GM23338 (cell line): ENCODE measurements at regions not wholly inside any gene's neighbourhood (a gene's known extent, or its start where the extent isn't known, plus 50 kb on each side); places are given as distances from the start of the nearest gene placed in this dataset.

ENCODE experiments used
- EZH2 ChIP-seq: fragments of 200-600 bp; sonication (generic); IDR thresholded peaks from one replicate; pipeline ENCODE4 v1.8.0; 2017; ENCODE audit warnings: antibody characterized with exemption, mild to moderate bottlenecking, low read depth; ENCODE audit not compliant: unreplicated experiment
- EZH2phosphoT487 ChIP-seq: fragments of 200-600 bp; sonication (generic); IDR thresholded peaks from one replicate; pipeline ENCODE4 v1.8.1; 2018; ENCODE audit warnings: antibody characterized with exemption; ENCODE audit not compliant: unreplicated experiment
- JUNB ChIP-seq: IDR thresholded peaks from one replicate; pipeline ENCODE4 v1.6.1; 2016; ENCODE audit warnings: antibody characterized with exemption; ENCODE audit not compliant: unreplicated experiment
- POLR2AphosphoS5 ChIP-seq: IDR thresholded peaks from 2 replicates; pipeline ENCODE4 v1.6.1; 2016; ENCODE audit warnings: antibody characterized with exemption, low read depth
- TF ChIP-seq, protein P1 (sequence below), 2 experiments: fragments of 200-600 bp in 1 of 2; sonication (generic) in 1 of 2; conservative IDR thresholded peaks; 2 replicates each; pipeline versions ENCODE4 v1.5.1 to v1.6.1; 2016 to 2017; ENCODE audit warnings: antibody characterized with exemption in 2 of 2, low read depth in 2 of 2, mild to moderate bottlenecking in 2 of 2, moderate library complexity in 1 of 2
- TF ChIP-seq, protein P2 (sequence below): IDR thresholded peaks from one replicate; pipeline ENCODE4 v1.6.1; 2018; ENCODE audit warnings: antibody characterized with exemption; ENCODE audit not compliant: unreplicated experiment

DNA sequence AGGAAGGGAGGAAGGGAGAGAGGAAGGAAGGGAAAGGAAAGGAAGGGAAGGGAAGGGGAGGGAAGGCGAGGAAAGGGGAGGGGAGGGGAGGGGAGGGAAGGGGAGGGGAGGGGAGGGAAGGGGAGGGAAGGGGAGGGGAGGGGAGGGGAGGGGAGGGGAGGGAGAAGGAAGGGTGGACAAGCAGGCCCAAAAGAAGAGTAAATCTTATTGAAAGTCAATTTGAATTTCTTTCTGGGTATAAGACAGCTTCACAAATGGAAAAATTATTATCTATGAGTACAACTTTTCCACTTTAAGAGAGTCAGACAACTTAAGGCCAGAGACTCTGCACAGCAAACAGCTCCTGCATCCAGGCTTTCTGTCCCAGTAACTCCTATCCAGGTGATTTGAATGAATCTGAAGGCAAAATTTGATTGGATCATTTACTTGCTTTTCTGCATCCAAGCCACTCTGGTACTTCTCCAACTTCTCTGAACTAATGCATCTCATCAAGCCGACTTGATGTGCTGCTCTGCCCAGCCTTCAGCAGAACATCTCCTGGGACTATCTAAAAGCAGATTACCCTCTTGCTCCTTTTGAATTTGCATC is 363.4 kb upstream of the KIF2A start:
- TF ChIP-seq, protein P1, sequence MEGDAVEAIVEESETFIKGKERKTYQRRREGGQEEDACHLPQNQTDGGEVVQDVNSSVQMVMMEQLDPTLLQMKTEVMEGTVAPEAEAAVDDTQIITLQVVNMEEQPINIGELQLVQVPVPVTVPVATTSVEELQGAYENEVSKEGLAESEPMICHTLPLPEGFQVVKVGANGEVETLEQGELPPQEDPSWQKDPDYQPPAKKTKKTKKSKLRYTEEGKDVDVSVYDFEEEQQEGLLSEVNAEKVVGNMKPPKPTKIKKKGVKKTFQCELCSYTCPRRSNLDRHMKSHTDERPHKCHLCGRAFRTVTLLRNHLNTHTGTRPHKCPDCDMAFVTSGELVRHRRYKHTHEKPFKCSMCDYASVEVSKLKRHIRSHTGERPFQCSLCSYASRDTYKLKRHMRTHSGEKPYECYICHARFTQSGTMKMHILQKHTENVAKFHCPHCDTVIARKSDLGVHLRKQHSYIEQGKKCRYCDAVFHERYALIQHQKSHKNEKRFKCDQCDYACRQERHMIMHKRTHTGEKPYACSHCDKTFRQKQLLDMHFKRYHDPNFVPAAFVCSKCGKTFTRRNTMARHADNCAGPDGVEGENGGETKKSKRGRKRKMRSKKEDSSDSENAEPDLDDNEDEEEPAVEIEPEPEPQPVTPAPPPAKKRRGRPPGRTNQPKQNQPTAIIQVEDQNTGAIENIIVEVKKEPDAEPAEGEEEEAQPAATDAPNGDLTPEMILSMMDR (conservative IDR thresholded peaks at IDR 0.05; ENCODE audit: low read depth in 2 of 2), result no peak
- TF ChIP-seq EZH2 (no peak), POLR2AphosphoS5 (no peak), EZH2phosphoT487 (no peak), JUNB (no peak)
- TF ChIP-seq, protein P2, sequence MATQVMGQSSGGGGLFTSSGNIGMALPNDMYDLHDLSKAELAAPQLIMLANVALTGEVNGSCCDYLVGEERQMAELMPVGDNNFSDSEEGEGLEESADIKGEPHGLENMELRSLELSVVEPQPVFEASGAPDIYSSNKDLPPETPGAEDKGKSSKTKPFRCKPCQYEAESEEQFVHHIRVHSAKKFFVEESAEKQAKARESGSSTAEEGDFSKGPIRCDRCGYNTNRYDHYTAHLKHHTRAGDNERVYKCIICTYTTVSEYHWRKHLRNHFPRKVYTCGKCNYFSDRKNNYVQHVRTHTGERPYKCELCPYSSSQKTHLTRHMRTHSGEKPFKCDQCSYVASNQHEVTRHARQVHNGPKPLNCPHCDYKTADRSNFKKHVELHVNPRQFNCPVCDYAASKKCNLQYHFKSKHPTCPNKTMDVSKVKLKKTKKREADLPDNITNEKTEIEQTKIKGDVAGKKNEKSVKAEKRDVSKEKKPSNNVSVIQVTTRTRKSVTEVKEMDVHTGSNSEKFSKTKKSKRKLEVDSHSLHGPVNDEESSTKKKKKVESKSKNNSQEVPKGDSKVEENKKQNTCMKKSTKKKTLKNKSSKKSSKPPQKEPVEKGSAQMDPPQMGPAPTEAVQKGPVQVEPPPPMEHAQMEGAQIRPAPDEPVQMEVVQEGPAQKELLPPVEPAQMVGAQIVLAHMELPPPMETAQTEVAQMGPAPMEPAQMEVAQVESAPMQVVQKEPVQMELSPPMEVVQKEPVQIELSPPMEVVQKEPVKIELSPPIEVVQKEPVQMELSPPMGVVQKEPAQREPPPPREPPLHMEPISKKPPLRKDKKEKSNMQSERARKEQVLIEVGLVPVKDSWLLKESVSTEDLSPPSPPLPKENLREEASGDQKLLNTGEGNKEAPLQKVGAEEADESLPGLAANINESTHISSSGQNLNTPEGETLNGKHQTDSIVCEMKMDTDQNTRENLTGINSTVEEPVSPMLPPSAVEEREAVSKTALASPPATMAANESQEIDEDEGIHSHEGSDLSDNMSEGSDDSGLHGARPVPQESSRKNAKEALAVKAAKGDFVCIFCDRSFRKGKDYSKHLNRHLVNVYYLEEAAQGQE, result no peak
